HG03045 (cell line): ENCODE measurements at regions not wholly inside any gene's neighbourhood (a gene's known extent, or its start where the extent isn't known, plus 50 kb on each side); places are given as distances from the start of the nearest gene placed in this dataset.

Experiments
- ATAC-seq: cut with Tn5 transposase; IDR thresholded peaks from one replicate; pipeline ENCODE4 v1.9.1; 2021; ENCODE audit warnings: mild to moderate bottlenecking, moderate library complexity; ENCODE audit not compliant: unreplicated experiment

- ATAC-seq = no peak
Observed at GRCh38 chr7:97601931-97602457, 129.9 kb upstream of the TAC1 start.

- no peak for ATAC-seq
Observed at GRCh38 chr7:97620495-97620894, 111.4 kb upstream of the TAC1 start.

- peak; percentile 82 for ATAC-seq
Observed at GRCh38 chr7:97623333-97623732, 108.6 kb upstream of the TAC1 start.

- ATAC-seq = no peak
Observed at GRCh38 chr7:97630116-97630515, 101.8 kb upstream of the TAC1 start.

GRCh38 chr7:97635622-97636021 is 96.3 kb upstream of the TAC1 start:
- ATAC-seq = no peak

GRCh38 chr7:97639036-97639435 is 92.8 kb upstream of the TAC1 start:
- ATAC-seq = no peak

GRCh38 chr7:97659363-97660045 is 72.4 kb upstream of the TAC1 start:
- no peak for ATAC-seq

- ATAC-seq = no peak
Observed at GRCh38 chr7:97667359-97667758, 64.5 kb upstream of the TAC1 start.

- ATAC-seq = no peak
Observed at GRCh38 chr7:97671571-97671970, 60.3 kb upstream of the TAC1 start.

GRCh38 chr7:97680622-97681021 is 51.3 kb upstream of the TAC1 start:
- ATAC-seq = no peak
